T-helper 1 cell treated with Interleukin-12 subunit alpha and Interleukin-12 subunit beta and Interleukin-4 antibody, amounts not matched to agents 30 ng/mL and 1 ng/mL, for 36 hours (primary cell): ENCODE measurements at regions not wholly inside any gene's neighbourhood (a gene's known extent, or its start where the extent isn't known, plus 50 kb on each side); places are given as distances from the start of the nearest gene placed in this dataset.

Source experiments
- intact Hi-C: fragments of 100-400 bp; cut with micrococcal nuclease; formaldehyde crosslinking; loops from one replicate; pipeline ENCODE4 v1.15.1; 2024

GRCh38 chr10:78776756-78777155 is 292.0 kb upstream of the ZMIZ1 start:
- intact Hi-C loops, result no loop called here

- intact Hi-C loops, result no loop called here
These were observed 291.3 kb upstream of the ZMIZ1 start for GRCh38 chr10:78777466-78777865.

- intact Hi-C loops, result no loop called here
These were observed 290.9 kb upstream of the ZMIZ1 start for GRCh38 chr10:78777867-78778266.

- intact Hi-C loops, result no loop called here
These were observed 290.1 kb upstream of the ZMIZ1 start for GRCh38 chr10:78778444-78779338.

- intact Hi-C loops, result no loop called here
These were observed 289.3 kb upstream of the ZMIZ1 start for GRCh38 chr10:78779339-78779955.

GRCh38 chr10:78780551-78780961 is 288.2 kb upstream of the ZMIZ1 start:
- intact Hi-C loops, result no loop called here

GRCh38 chr10:78781251-78781913 is 287.4 kb upstream of the ZMIZ1 start:
- intact Hi-C loops, result no loop called here

- intact Hi-C loops, result no loop called here
These were observed 286.8 kb upstream of the ZMIZ1 start for GRCh38 chr10:78781991-78782390.

GRCh38 chr10:78782441-78782840 is 286.3 kb upstream of the ZMIZ1 start:
- intact Hi-C loops, result no loop called here

GRCh38 chr10:78783753-78784152 is 285.0 kb upstream of the ZMIZ1 start:
- intact Hi-C loops, result no loop called here

GRCh38 chr10:78784546-78784945 is 284.2 kb upstream of the ZMIZ1 start:
- intact Hi-C loops, result no loop called here

GRCh38 chr10:78785066-78785465 is 283.7 kb upstream of the ZMIZ1 start:
- intact Hi-C loops, result no loop called here

GRCh38 chr10:78785991-78786390 is 282.8 kb upstream of the ZMIZ1 start:
- intact Hi-C loops, result no loop called here

- intact Hi-C loops, result no loop called here
These were observed 281.6 kb upstream of the ZMIZ1 start for GRCh38 chr10:78787125-78787524.

- intact Hi-C loops, result no loop called here
These were observed 273.9 kb upstream of the ZMIZ1 start for GRCh38 chr10:78794736-78795455.

GRCh38 chr10:78798976-78799730 is 269.6 kb upstream of the ZMIZ1 start:
- intact Hi-C loops, result no loop called here

GRCh38 chr10:78800006-78800405 is 268.8 kb upstream of the ZMIZ1 start:
- intact Hi-C loops, result no loop called here

- intact Hi-C loops, result no loop called here
These were observed 268.0 kb upstream of the ZMIZ1 start for GRCh38 chr10:78800535-78801320.

- intact Hi-C loops, result no loop called here
These were observed 266.3 kb upstream of the ZMIZ1 start for GRCh38 chr10:78802431-78802830.

- intact Hi-C loops, result no loop called here
These were observed 265.9 kb upstream of the ZMIZ1 start for GRCh38 chr10:78802866-78803265.
